GM12892 (cell line): ENCODE measurements at regions not wholly inside any gene's neighbourhood (a gene's known extent, or its start where the extent isn't known, plus 50 kb on each side); places are given as distances from the start of the nearest gene placed in this dataset.

Experiments used
- POLR2A ChIP-seq: IDR thresholded peaks from 2 replicates; pipeline ENCODE4 v1.6.1; 2011; ENCODE audit warnings: low read depth, low read length, control low read depth
- POLR2AphosphoS5 ChIP-seq: IDR thresholded peaks from 2 replicates; pipeline ENCODE4 v1.6.1; 2011; ENCODE audit warnings: low read depth, low read length, control low read depth
- TAF1 ChIP-seq: IDR thresholded peaks from 2 replicates; pipeline ENCODE4 v1.6.1; 2011; ENCODE audit warnings: low read depth, mild to moderate bottlenecking, control low read depth, low read length, borderline replicate concordance

DNA sequence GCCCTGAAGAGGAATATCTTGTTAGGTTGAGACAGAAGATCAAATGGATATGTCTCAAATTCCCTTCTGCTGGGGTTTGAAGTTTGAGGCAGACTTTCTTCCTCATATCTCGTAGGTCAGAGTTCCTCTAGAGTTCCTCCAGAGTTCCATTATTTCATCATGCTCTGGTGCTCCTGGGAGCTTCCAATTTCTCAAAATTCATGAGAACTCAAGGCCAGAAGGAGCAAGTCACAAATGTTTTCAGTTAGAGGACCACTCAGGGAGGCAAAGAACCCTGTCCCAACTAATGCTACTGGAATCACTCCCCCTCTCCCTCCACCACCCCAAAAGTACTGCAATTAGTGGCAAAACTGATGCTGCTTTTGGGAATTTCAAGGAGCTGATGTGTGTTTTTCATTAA, 115.7 kb upstream of the RBMS1 start:
- TF ChIP-seq POLR2AphosphoS5: no peak
- TF ChIP-seq POLR2A: no peak
- no peak for TF ChIP-seq TAF1
